Bronchial epithelial cell (primary cell): ENCODE measurements at regions not wholly inside any gene's neighbourhood (a gene's known extent, or its start where the extent isn't known, plus 50 kb on each side); places are given as distances from the start of the nearest gene placed in this dataset.

Source experiments
- DNase-seq: peaks from one replicate; pipeline ENCODE4 v3.0.0-alpha.2; 2010; ENCODE audit warnings: low read depth
- FAIRE-seq: peaks from 2 replicates; lab custom pipeline; 2011; peaks lifted over from hg19 to GRCh38; lab: Jason Lieb, UNC
- H3K27me3 ChIP-seq: 2 replicates; pipeline ENCODE4 v1.5.1; 2011; ENCODE audit warnings: low read length; ENCODE audit not compliant: control insufficient read depth, insufficient read depth
- H3K36me3 ChIP-seq: 2 replicates; pipeline ENCODE4 v1.5.1; 2011; ENCODE audit warnings: low read length; ENCODE audit not compliant: control insufficient read depth, insufficient read depth
- H3K4me3 ChIP-seq: 2 replicates; pipeline ENCODE4 v1.5.1; 2011; ENCODE audit warnings: mild to moderate bottlenecking, low read depth, low read length, control low read depth
- CTCF ChIP-seq: IDR thresholded peaks from 2 replicates; pipeline ENCODE4 v1.5.1; 2011; ENCODE audit warnings: mild to moderate bottlenecking, moderate library complexity, low read length, control low read depth, inconsistent platforms; ENCODE audit not compliant: insufficient read depth, severe bottlenecking

DNA sequence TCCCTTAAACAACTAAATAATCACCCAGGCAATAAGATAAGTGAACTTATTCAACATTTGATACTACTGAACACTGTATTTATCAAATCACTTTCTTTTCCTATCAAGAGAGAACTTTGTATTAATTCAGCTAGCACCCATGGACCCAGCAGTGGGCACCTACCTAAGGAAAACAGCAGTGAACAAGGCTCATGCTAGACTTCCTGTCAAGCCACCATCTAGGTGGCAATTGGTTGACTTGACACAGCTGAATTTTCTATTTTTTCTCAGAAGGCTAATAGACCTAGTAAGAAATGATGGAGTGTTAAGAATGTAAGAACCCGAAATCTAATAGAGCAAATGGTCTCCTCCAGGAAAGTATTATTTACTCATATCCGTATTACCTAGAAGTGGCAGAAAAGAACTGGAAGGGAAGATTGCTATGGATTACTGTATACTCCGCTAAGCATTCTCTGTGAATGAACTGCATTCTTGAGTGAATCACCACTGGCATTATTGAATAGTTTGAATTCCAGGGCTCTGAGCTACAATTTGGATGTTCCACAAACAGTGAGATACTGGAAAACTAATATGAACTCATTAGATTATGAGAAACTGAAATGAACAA lies 988.2 kb upstream of the CDH2 start:
- Histone ChIP-seq H3K36me3 (no peaks in the 10 kb centered on the region), H3K4me3 (no peak overlapping the region), H3K27me3 (no peaks in the 10 kb centered on the region)
- TF ChIP-seq CTCF = no peak
- DNase-seq (peak; percentile 90), FAIRE-seq (no peak)

GRCh38 chr18:29164020-29164706 lies 987.2 kb upstream of the CDH2 start:
- no peaks in the 10 kb centered on the region for H3K36me3 ChIP-seq
- FAIRE-seq = no peak
- DNase-seq = peak; percentile 94
- no peaks in the 10 kb centered on the region for H3K27me3 ChIP-seq
- TF ChIP-seq CTCF = no peak
- H3K4me3 ChIP-seq = no peak overlapping the region

DNA sequence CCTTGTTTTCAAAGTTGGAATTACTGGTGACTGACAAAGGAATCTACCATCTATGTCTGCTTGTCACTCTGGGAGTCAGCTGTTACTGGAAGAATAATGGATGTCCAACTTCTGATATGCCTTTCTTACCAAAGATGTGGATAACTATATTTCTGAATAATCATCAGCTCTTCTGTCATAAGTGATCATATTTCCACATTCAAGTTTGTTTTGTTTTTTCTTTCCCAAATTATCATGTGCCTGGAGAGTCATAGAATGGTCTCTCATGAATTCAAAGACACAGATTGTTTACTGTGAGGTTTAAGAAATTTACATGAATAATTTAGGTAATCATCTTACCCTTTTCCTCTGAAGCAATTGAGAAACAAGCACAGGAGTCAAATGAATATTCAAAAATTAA lies 986.7 kb upstream of the CDH2 start:
- no peak for FAIRE-seq
- Histone ChIP-seq H3K36me3 (no peaks in the 10 kb centered on the region), H3K27me3 (no peaks in the 10 kb centered on the region), H3K4me3 (no peak overlapping the region)
- no peak for DNase-seq
- TF ChIP-seq CTCF = no peak

- no peak for FAIRE-seq
- H3K4me3 ChIP-seq = no peak overlapping the region
Measured at GRCh38 chr18:29161429-29161828, 984.5 kb upstream of the CDH2 start.

DNA sequence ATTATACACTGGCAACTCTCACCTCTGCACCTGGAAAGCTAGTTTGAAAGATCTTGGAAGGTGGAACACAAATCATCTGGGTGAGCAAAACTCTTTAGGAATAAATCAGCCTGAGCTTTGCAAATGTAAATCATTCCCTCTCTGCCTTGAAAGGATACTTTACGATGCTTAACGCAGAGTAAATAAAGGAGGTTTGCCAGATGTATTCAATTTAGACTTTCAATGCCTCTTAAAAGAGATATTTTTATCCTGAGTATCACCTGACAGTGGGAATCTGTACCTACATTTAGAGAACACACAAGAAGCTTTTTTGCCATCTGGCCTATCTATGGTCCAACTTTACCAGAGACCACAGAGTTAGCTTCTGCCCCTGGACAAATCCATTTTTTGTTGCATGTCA lies 983.2 kb upstream of the CDH2 start:
- no peak for FAIRE-seq
- no peak overlapping the region for H3K4me3 ChIP-seq

More at GRCh38 chr18:29161429-29161828, 984.5 kb upstream of the CDH2 start:
- H3K27me3 ChIP-seq = no peaks in the 10 kb centered on the region
- no peak for TF ChIP-seq CTCF
- no peaks in the 10 kb centered on the region for H3K36me3 ChIP-seq
- DNase-seq = peak; percentile 48

More for the DNA sequence above, 983.2 kb upstream of the CDH2 start:
- TF ChIP-seq CTCF = no peak
- Histone ChIP-seq H3K27me3 (no peaks in the 10 kb centered on the region), H3K36me3 (no peaks in the 10 kb centered on the region)
- no peak for DNase-seq
